H9 (cell line): ENCODE measurements at regions not wholly inside any gene's neighbourhood (a gene's known extent, or its start where the extent isn't known, plus 50 kb on each side); places are given as distances from the start of the nearest gene placed in this dataset.
A peak's percentile ranks its signal among the peaks of the same experiment; 100 is the strongest.

ENCODE experiments used
- DNase-seq: peaks from one replicate; pipeline ENCODE4 v3.0.0-alpha.2; 2017
- H2AFZ ChIP-seq: one replicate; pipeline ENCODE4 v1.6.1; 2013; ENCODE audit warnings: mild to moderate bottlenecking, low read length, control low read depth, moderate library complexity
- H2AK5ac ChIP-seq: 2 replicates; pipeline ENCODE4 v1.6.1; 2013; ENCODE audit warnings: low read length, control low read depth, mixed read lengths; ENCODE audit not compliant: insufficient read length
- H2BK120ac ChIP-seq: one replicate; pipeline ENCODE4 v1.6.1; 2013; ENCODE audit warnings: low read depth, mild to moderate bottlenecking, low read length, control low read depth, inconsistent platforms; ENCODE audit not compliant: poor library complexity, severe bottlenecking
- H2BK12ac ChIP-seq: 2 replicates; pipeline ENCODE4 v1.6.1; 2013; ENCODE audit warnings: low read length, control low read depth, mixed read lengths, low read depth; ENCODE audit not compliant: insufficient read length
- H2BK15ac ChIP-seq: 2 replicates; pipeline ENCODE4 v1.6.1; 2013; ENCODE audit warnings: low read depth, low read length, control low read depth
- H2BK20ac ChIP-seq: one replicate; pipeline ENCODE4 v1.6.1; 2013; ENCODE audit warnings: low read depth, mild to moderate bottlenecking, low read length, control low read depth, inconsistent platforms; ENCODE audit not compliant: poor library complexity, severe bottlenecking
- H2BK5ac ChIP-seq: 2 replicates; pipeline ENCODE4 v1.6.1; 2013; ENCODE audit warnings: low read length, control low read depth, mixed read lengths; ENCODE audit not compliant: insufficient read length
- H3K14ac ChIP-seq: 2 replicates; pipeline ENCODE4 v1.6.1; 2013; ENCODE audit warnings: low read length, control low read depth; ENCODE audit not compliant: insufficient read depth
- H3K18ac ChIP-seq: 2 replicates; pipeline ENCODE4 v1.6.1; 2013; ENCODE audit warnings: low read depth, mild to moderate bottlenecking, mixed read lengths, low read length, control low read depth; ENCODE audit not compliant: insufficient read length
- H3K23ac ChIP-seq: 2 replicates; pipeline ENCODE4 v1.6.1; 2013; ENCODE audit warnings: low read length, control low read depth, mixed read lengths, low read depth; ENCODE audit not compliant: insufficient read length
- H3K23me2 ChIP-seq: 2 replicates; pipeline ENCODE4 v1.6.1; 2013; ENCODE audit warnings: low read depth, mild to moderate bottlenecking, mixed read lengths, low read length, control low read depth; ENCODE audit not compliant: insufficient read length, poor library complexity, severe bottlenecking
- H3K27ac ChIP-seq: 2 replicates; pipeline ENCODE4 v1.5.1; 2013; ENCODE audit warnings: low read length, control low read depth, mixed read lengths, low read depth; ENCODE audit not compliant: insufficient read length
- H3K27me3 ChIP-seq: 2 replicates; pipeline ENCODE4 v1.6.1; 2013; ENCODE audit warnings: low read length, control low read depth, inconsistent platforms; ENCODE audit not compliant: insufficient read depth
- H3K4ac ChIP-seq: 2 replicates; pipeline ENCODE4 v1.6.1; 2013; ENCODE audit warnings: low read depth, mild to moderate bottlenecking, control low read depth, inconsistent platforms, low read length, moderate library complexity
- H3K4me1 ChIP-seq: 2 replicates; pipeline ENCODE4 v1.6.1; 2013; ENCODE audit warnings: low read length, control low read depth, inconsistent platforms; ENCODE audit not compliant: insufficient read depth
- H3K4me2 ChIP-seq: 2 replicates; pipeline ENCODE4 v1.6.1; 2013; ENCODE audit warnings: low read length, control low read depth, mixed read lengths; ENCODE audit not compliant: insufficient read length, insufficient read depth
- H3K56ac ChIP-seq: 2 replicates; pipeline ENCODE4 v1.6.1; 2013; ENCODE audit warnings: low read depth, mild to moderate bottlenecking, mixed read lengths, low read length, control low read depth; ENCODE audit not compliant: insufficient read length
- H3K79me1 ChIP-seq: 2 replicates; pipeline ENCODE4 v1.6.1; 2013; ENCODE audit warnings: low read depth, mild to moderate bottlenecking, moderate library complexity, low read length, control low read depth, inconsistent platforms; ENCODE audit not compliant: insufficient read depth, poor library complexity, severe bottlenecking
- H3K79me2 ChIP-seq: 2 replicates; pipeline ENCODE4 v1.6.1; 2013; ENCODE audit warnings: low read length, control low read depth, inconsistent platforms; ENCODE audit not compliant: insufficient read depth
- H3K9ac ChIP-seq: 2 replicates; pipeline ENCODE4 v1.6.1; 2013; ENCODE audit warnings: low read length, control low read depth, mixed read lengths; ENCODE audit not compliant: insufficient read length; ENCODE audit errors: extremely low read depth
- H3K9me3 ChIP-seq: one replicate; pipeline ENCODE4 v1.6.1; 2013; ENCODE audit warnings: low read depth, low read length, inconsistent platforms; ENCODE audit not compliant: control insufficient read depth
- H3T11ph ChIP-seq: one replicate; pipeline ENCODE4 v1.6.1; 2013; ENCODE audit warnings: mild to moderate bottlenecking, low read length, control low read depth, inconsistent platforms
- H4K20me1 ChIP-seq: one replicate; pipeline ENCODE4 v1.6.1; 2013; ENCODE audit not compliant: control insufficient read depth, insufficient read length, insufficient read depth
- H4K5ac ChIP-seq: 2 replicates; pipeline ENCODE4 v1.6.1; 2013; ENCODE audit warnings: low read depth, mild to moderate bottlenecking, mixed read lengths, low read length, control low read depth; ENCODE audit not compliant: insufficient read length
- H4K8ac ChIP-seq: replicated peaks from 2 replicates; pipeline ENCODE4 v1.6.1; 2013; ENCODE audit warnings: low read length, control low read depth, mixed read lengths, low read depth; ENCODE audit not compliant: insufficient read length
- H4K91ac ChIP-seq: 2 replicates; pipeline ENCODE4 v1.6.1; 2013; ENCODE audit warnings: low read depth, mild to moderate bottlenecking, moderate library complexity, mixed read lengths, low read length, control low read depth; ENCODE audit not compliant: insufficient read length
- H3K27ac Mint-ChIP-seq, 3 experiments: 2 replicates in 2 of 3; 3 replicates in 1 of 3; pipeline ENCODE4 v1.8.0; 2020 to 2021; ENCODE audit warnings: mixed read lengths in 3 of 3, mild to moderate bottlenecking in 1 of 3, moderate library complexity in 1 of 3
- H3K27me3 Mint-ChIP-seq: 2 replicates; pipeline ENCODE4 v1.8.0; 2021; ENCODE audit warnings: low read depth, mild to moderate bottlenecking, moderate library complexity, mixed read lengths
- H3K36me3 Mint-ChIP-seq, 3 experiments: 2 replicates in 2 of 3; 3 replicates in 1 of 3; pipeline ENCODE4 v1.8.0; 2020 to 2021; ENCODE audit warnings: low read depth in 3 of 3, mixed read lengths in 3 of 3; ENCODE audit not compliant: insufficient read depth in 1 of 3
- H3K4me1 Mint-ChIP-seq, 2 experiments: 2 replicates each; pipeline ENCODE4 v1.8.0; 2020; ENCODE audit warnings: mixed read lengths in 2 of 2
- H3K4me3 Mint-ChIP-seq, 2 experiments: 2 replicates in 1 of 2; 3 replicates in 1 of 2; pipeline ENCODE4 v1.8.0; 2020 to 2021; ENCODE audit warnings: mild to moderate bottlenecking in 2 of 2, mixed read lengths in 2 of 2, moderate library complexity in 1 of 2
- H3K9me3 Mint-ChIP-seq, 2 experiments: 2 replicates in 1 of 2; 3 replicates in 1 of 2; pipeline ENCODE4 v1.8.0; 2020; ENCODE audit warnings: mild to moderate bottlenecking in 2 of 2, mixed read lengths in 2 of 2, moderate library complexity in 1 of 2
- CTCF ChIP-seq: fragments of 200-600 bp; sonication (generic); conservative IDR thresholded peaks from 3 replicates; pipeline ENCODE4 v1.8.0; 2021; ENCODE audit warnings: antibody characterized with exemption, mild to moderate bottlenecking
- WGBS: extraction: QIAGEN DNeasy Blood & Tissue Kit; methylation state at CpG from one replicate; pipeline ENCODE4 v1.1.7; 2013; ENCODE audit warnings: missing lambda C conversion rate, low lambda C conversion rate, mixed read lengths; ENCODE audit not compliant: insufficient read length; ENCODE audit errors: extremely low coverage; 5-methylcytosine and 5-hydroxymethylcytosine counted together

DNA sequence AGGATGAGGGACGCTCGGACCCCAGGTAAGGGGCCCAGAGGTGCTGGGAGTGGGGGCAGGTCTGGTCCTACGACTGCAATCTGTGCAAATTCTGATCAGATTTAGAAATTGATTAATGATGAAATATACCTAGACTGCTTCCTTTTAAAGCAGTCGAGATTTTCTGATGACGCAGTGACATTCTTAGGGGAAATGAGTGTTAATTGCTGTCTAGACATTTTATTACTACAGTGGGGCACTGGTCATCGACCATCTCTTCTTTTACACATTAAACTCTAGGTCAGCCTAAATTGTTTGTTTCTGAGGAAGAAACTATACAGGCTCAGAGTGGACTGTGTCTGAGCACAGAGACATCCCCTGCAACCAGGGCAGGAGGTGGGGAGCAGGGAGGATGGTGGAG, 154.4 kb upstream of the SALL3 start:
- Histone ChIP-seq H3K27me3 (no peaks in the 10 kb centered on the region), H2BK20ac (no peak overlapping the region), H3K27ac (no peak overlapping the region), H2BK5ac (no peak overlapping the region), H2BK15ac (no peak overlapping the region), H3K79me2 (no peaks in the 10 kb centered on the region), H4K20me1 (no peaks in the 10 kb centered on the region), H3K4me1 (no peaks in the 10 kb centered on the region; the same call in 1 of the 2 replicates), H2AK5ac (no peak overlapping the region), H2BK12ac (no peak overlapping the region), H3K56ac (no peak overlapping the region), H3K79me1 (no peaks in the 10 kb centered on the region), H3K14ac (no peak overlapping the region), H3K23ac (no peak overlapping the region), H3K4me2 (no peak overlapping the region), H2BK120ac (no peak overlapping the region), H3K23me2 (no peaks in the 10 kb centered on the region), H3K9ac (no peak overlapping the region), H3K18ac (no peak overlapping the region), H2AFZ (no peak overlapping the region), H4K91ac (no peak overlapping the region), H3K4ac (no peak overlapping the region), H4K5ac (no peak overlapping the region), H3T11ph (no peak overlapping the region), H4K8ac (no peak overlapping the region), H3K9me3 (no peaks in the 10 kb centered on the region)
- no peak for TF ChIP-seq CTCF
- H3K27ac Mint-ChIP-seq, result peak overlapping the region in 1 of 3 experiments; percentile 28; a peak in 1 of 7 replicates
- H3K9me3 Mint-ChIP-seq, result peaks cover 0 to 3% of the 10 kb centered on the region in 2 experiments; a peak in 2 of 5 replicates
- no peak for DNase-seq
- WGBS, result no CpG with 5 or more reads among the region's 6 CpGs
- peaks cover 30 to 31% of the 10 kb centered on the region in 2 experiments for H3K4me1 Mint-ChIP-seq
- no peaks in the 10 kb centered on the region for H3K36me3 Mint-ChIP-seq
- no peak overlapping the region for H3K4me3 Mint-ChIP-seq
- H3K27me3 Mint-ChIP-seq, result peaks cover 7% of the 10 kb centered on the region
